ENCODE measurements at regions not wholly inside any gene's neighbourhood (a gene's known extent, or its start where the extent isn't known, plus 50 kb on each side); places are given as distances from the start of the nearest gene placed in this dataset.
"Not testable (repeated sequence)": the region's sequence is repeated elsewhere in the genome, so short reads cannot be mapped to it uniquely, and the experiment has no call there.

- no peak overlapping the region for H2BK12ac ChIP-seq (ENCODE audit: insufficient read length, low read depth, low read length)
- H3K9ac ChIP-seq (ENCODE audit: extremely low read depth, insufficient read length, low read length), result no peak overlapping the region
- no peak overlapping the region for H3K18ac ChIP-seq (ENCODE audit: insufficient read length, low read depth, low read length)
- no peak overlapping the region for H4K5ac ChIP-seq (ENCODE audit: insufficient read length, low read depth, low read length)
- H3K14ac ChIP-seq (ENCODE audit: insufficient read depth, low read length), result no peak overlapping the region
- no peak overlapping the region for H3K27ac ChIP-seq (ENCODE audit: insufficient read length, low read depth, low read length)
- Mint-ChIP-seq H3K4me1 (no peaks in the 10 kb centered on the region), H3K9me3 (peaks cover 25 to 32% of the 10 kb centered on the region in 2 experiments; a peak in 4 of 5 replicates), H3K4me3 (no peak overlapping the region), H3K36me3 (ENCODE audit: insufficient read depth in 1 of 3, low read depth in 3 of 3) (peaks cover 12 to 21% (median 16%) of the 10 kb centered on the region in 3 experiments; a peak in 6 of 7 replicates), H3K27ac (no peak overlapping the region), H3K27me3 (ENCODE audit: low read depth) (peaks cover 2% of the 10 kb centered on the region; the same call in 1 of the 2 replicates)
- no peak overlapping the region for H2BK15ac ChIP-seq (ENCODE audit: low read depth, low read length)
- no peaks in the 10 kb centered on the region for H3K27me3 ChIP-seq (ENCODE audit: insufficient read depth, low read length)
- H2AK5ac ChIP-seq (ENCODE audit: insufficient read length, low read length), result no peak overlapping the region
- no peaks in the 10 kb centered on the region for H3K23me2 ChIP-seq (ENCODE audit: insufficient read length, low read depth, low read length, poor library complexity, severe bottlenecking)
- no peak overlapping the region for H3K4me2 ChIP-seq (ENCODE audit: insufficient read depth, insufficient read length, low read length)
- no CpG with 5 or more reads among the region's 5 CpGs for WGBS (ENCODE audit: extremely low coverage, insufficient read length, low lambda C conversion rate)
- no peak overlapping the region for H2BK5ac ChIP-seq (ENCODE audit: insufficient read length, low read length)
- no peak overlapping the region for H2AFZ ChIP-seq (ENCODE audit: low read length)
- H2BK120ac ChIP-seq (ENCODE audit: low read depth, low read length, poor library complexity, severe bottlenecking), result no peak overlapping the region
- H4K20me1 ChIP-seq (ENCODE audit: control insufficient read depth, insufficient read depth, insufficient read length), result no peaks in the 10 kb centered on the region
- no peak overlapping the region for H3K23ac ChIP-seq (ENCODE audit: insufficient read length, low read depth, low read length)
- no peak overlapping the region for H4K91ac ChIP-seq (ENCODE audit: insufficient read length, low read depth, low read length)
- DNase-seq, result no peak
- no peak overlapping the region for H2BK20ac ChIP-seq (ENCODE audit: low read depth, low read length, poor library complexity, severe bottlenecking)
- no peak overlapping the region for H4K8ac ChIP-seq (replicated peaks; ENCODE audit: insufficient read length, low read depth, low read length)
- H3K79me1 ChIP-seq (ENCODE audit: insufficient read depth, low read depth, low read length, poor library complexity, severe bottlenecking), result no peaks in the 10 kb centered on the region
- H3K4me1 ChIP-seq (ENCODE audit: insufficient read depth, low read length), result no peaks in the 10 kb centered on the region
- no peak overlapping the region for H3K56ac ChIP-seq (ENCODE audit: insufficient read length, low read depth, low read length)
- peaks cover 5% of the 10 kb centered on the region for H3K9me3 ChIP-seq (ENCODE audit: control insufficient read depth, low read depth, low read length)
- no peak overlapping the region for H3T11ph ChIP-seq (ENCODE audit: low read length)
- no peaks in the 10 kb centered on the region for H3K79me2 ChIP-seq (ENCODE audit: insufficient read depth, low read length)
- H3K4ac ChIP-seq (ENCODE audit: low read depth, low read length), result no peak overlapping the region
- no peak for TF ChIP-seq CTCF (conservative IDR thresholded peaks at IDR 0.05)
Observed at GRCh38 chr10:52578871-52579405, 193.6 kb downstream of the MBL2 start.

- not testable (repeated sequence) for H3T11ph ChIP-seq (ENCODE audit: low read length); H3K27ac Mint-ChIP-seq; H3K4me3 Mint-ChIP-seq; H3K79me2 ChIP-seq (ENCODE audit: insufficient read depth, low read length); H3K4ac ChIP-seq (ENCODE audit: low read depth, low read length); H2BK5ac ChIP-seq (ENCODE audit: insufficient read length, low read length); H3K23ac ChIP-seq (ENCODE audit: insufficient read length, low read depth, low read length); H2AK5ac ChIP-seq (ENCODE audit: insufficient read length, low read length); H3K27me3 Mint-ChIP-seq (ENCODE audit: low read depth); H4K20me1 ChIP-seq (ENCODE audit: control insufficient read depth, insufficient read depth, insufficient read length); H3K14ac ChIP-seq (ENCODE audit: insufficient read depth, low read length); H3K18ac ChIP-seq (ENCODE audit: insufficient read length, low read depth, low read length); H3K27ac ChIP-seq (ENCODE audit: insufficient read length, low read depth, low read length); H2AFZ ChIP-seq (ENCODE audit: low read length); DNase-seq; H4K8ac ChIP-seq (replicated peaks; ENCODE audit: insufficient read length, low read depth, low read length); H3K4me1 Mint-ChIP-seq; H2BK15ac ChIP-seq (ENCODE audit: low read depth, low read length); H3K79me1 ChIP-seq (ENCODE audit: insufficient read depth, low read depth, low read length, poor library complexity, severe bottlenecking); H3K9me3 ChIP-seq (ENCODE audit: control insufficient read depth, low read depth, low read length); H2BK120ac ChIP-seq (ENCODE audit: low read depth, low read length, poor library complexity, severe bottlenecking); H3K4me1 ChIP-seq (ENCODE audit: insufficient read depth, low read length); H4K5ac ChIP-seq (ENCODE audit: insufficient read length, low read depth, low read length); H3K4me2 ChIP-seq (ENCODE audit: insufficient read depth, insufficient read length, low read length); H2BK20ac ChIP-seq (ENCODE audit: low read depth, low read length, poor library complexity, severe bottlenecking); H3K9ac ChIP-seq (ENCODE audit: extremely low read depth, insufficient read length, low read length); H2BK12ac ChIP-seq (ENCODE audit: insufficient read length, low read depth, low read length); H3K27me3 ChIP-seq (ENCODE audit: insufficient read depth, low read length); H3K23me2 ChIP-seq (ENCODE audit: insufficient read length, low read depth, low read length, poor library complexity, severe bottlenecking); H3K56ac ChIP-seq (ENCODE audit: insufficient read length, low read depth, low read length); H4K91ac ChIP-seq (ENCODE audit: insufficient read length, low read depth, low read length)
- peaks cover 12 to 21% (median 16%) of the 10 kb centered on the region in 3 experiments; a peak in 6 of 7 replicates for H3K36me3 Mint-ChIP-seq (ENCODE audit: insufficient read depth in 1 of 3, low read depth in 3 of 3)
- H3K9me3 Mint-ChIP-seq, result peaks cover 25 to 43% of the 10 kb centered on the region in 2 experiments; a peak in 4 of 5 replicates
- no CpG with 5 or more reads among the region's 2 CpGs for WGBS (ENCODE audit: extremely low coverage, insufficient read length, low lambda C conversion rate)
Observed at GRCh38 chr10:52581636-52582035, 190.9 kb downstream of the MBL2 start.
